Astrocyte (in vitro differentiated cells and primary cell): ENCODE measurements at regions not wholly inside any gene's neighbourhood (a gene's known extent, or its start where the extent isn't known, plus 50 kb on each side); places are given as distances from the start of the nearest gene placed in this dataset.

ENCODE experiments used
- CTCF ChIP-seq: IDR thresholded peaks from 2 replicates; pipeline ENCODE4 v1.5.1; 2011; ENCODE audit warnings: low read depth, mild to moderate bottlenecking, inconsistent platforms, low read length, moderate library complexity; ENCODE audit not compliant: insufficient read depth
- EZH2 ChIP-seq: IDR thresholded peaks from 2 replicates; pipeline ENCODE4 v1.6.1; 2012; ENCODE audit warnings: mild to moderate bottlenecking, low read length, inconsistent platforms; ENCODE audit not compliant: insufficient read depth

- TF ChIP-seq EZH2 (no peak), CTCF (no peak)
Observed at GRCh38 chr10:78588194-78588811, 480.5 kb upstream of the ZMIZ1 start.
